OCI-LY3 (cell line): ENCODE measurements at regions not wholly inside any gene's neighbourhood (a gene's known extent, or its start where the extent isn't known, plus 50 kb on each side); places are given as distances from the start of the nearest gene placed in this dataset.

Experiments used
- EZH2phosphoT487 ChIP-seq: fragments of 200-600 bp; shearing (Covaris generic); IDR thresholded peaks from 2 replicates; pipeline ENCODE4 v1.6.1; 2018; ENCODE audit warnings: antibody characterized with exemption, mixed run types, low read depth
- TF ChIP-seq, protein P1 (sequence below): fragments of 200-600, 300-600 bp; sonication (generic); IDR thresholded peaks from 2 replicates; pipeline ENCODE4 v1.5.1; 2014; ENCODE audit warnings: antibody characterized with exemption, low read length, low read depth

DNA sequence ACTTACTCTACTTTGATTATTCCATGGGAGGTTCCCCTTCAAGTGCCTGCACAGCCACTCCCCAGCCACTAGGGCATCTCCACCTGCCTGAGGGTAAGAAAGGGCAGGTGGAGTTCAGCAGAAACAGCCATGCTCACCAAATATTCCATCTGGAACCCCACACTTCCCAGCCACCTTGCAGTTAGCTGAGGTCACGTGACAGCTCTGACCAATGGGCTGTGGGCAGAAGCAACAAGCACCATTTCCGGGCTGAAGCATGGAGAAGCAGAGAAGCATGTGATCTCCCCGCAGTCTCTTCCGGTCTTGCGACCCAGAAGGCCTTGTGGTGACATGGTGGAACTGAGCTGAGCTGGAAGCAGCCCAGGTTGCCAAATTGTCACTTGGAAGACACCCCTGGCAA is 108.6 kb downstream of the CCT6B start:
- TF ChIP-seq, protein P1, sequence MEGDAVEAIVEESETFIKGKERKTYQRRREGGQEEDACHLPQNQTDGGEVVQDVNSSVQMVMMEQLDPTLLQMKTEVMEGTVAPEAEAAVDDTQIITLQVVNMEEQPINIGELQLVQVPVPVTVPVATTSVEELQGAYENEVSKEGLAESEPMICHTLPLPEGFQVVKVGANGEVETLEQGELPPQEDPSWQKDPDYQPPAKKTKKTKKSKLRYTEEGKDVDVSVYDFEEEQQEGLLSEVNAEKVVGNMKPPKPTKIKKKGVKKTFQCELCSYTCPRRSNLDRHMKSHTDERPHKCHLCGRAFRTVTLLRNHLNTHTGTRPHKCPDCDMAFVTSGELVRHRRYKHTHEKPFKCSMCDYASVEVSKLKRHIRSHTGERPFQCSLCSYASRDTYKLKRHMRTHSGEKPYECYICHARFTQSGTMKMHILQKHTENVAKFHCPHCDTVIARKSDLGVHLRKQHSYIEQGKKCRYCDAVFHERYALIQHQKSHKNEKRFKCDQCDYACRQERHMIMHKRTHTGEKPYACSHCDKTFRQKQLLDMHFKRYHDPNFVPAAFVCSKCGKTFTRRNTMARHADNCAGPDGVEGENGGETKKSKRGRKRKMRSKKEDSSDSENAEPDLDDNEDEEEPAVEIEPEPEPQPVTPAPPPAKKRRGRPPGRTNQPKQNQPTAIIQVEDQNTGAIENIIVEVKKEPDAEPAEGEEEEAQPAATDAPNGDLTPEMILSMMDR = no peak
- TF ChIP-seq EZH2phosphoT487 = no peak
